BLaER1 treated with 17β-estradiol and CSF1 and Interleukin-3, amounts not matched to agents 10 nM and 100 nM (cell line): ENCODE measurements at regions not wholly inside any gene's neighbourhood (a gene's known extent, or its start where the extent isn't known, plus 50 kb on each side); places are given as distances from the start of the nearest gene placed in this dataset.
"Not testable (repeated sequence)": the region's sequence is repeated elsewhere in the genome, so short reads cannot be mapped to it uniquely, and the experiment has no call there.

ENCODE experiments used
- H3K27ac ChIP-seq, 11 experiments: shearing (Covaris generic); formaldehyde crosslinking; 2 replicates each; pipeline ENCODE4 v1.8.1; 2022
- H3K27me3 ChIP-seq, 11 experiments: shearing (Covaris generic); formaldehyde crosslinking; 2 replicates each; pipeline ENCODE4 v1.8.1; 2022
- H3K36me3 ChIP-seq, 11 experiments: shearing (Covaris generic); formaldehyde crosslinking; 2 replicates each; pipeline ENCODE4 v1.8.1; 2022
- H3K4me1 ChIP-seq, 10 experiments: shearing (Covaris generic); formaldehyde crosslinking; 2 replicates each; pipeline ENCODE4 v1.8.1; 2022
- H3K4me2 ChIP-seq, 11 experiments: shearing (Covaris generic); formaldehyde crosslinking; 2 replicates each; pipeline ENCODE4 v1.8.1; 2022
- H3K4me3 ChIP-seq, 10 experiments: shearing (Covaris generic); formaldehyde crosslinking; 2 replicates each; pipeline ENCODE4 v1.8.1; 2022
- H3K9ac ChIP-seq, 11 experiments: shearing (Covaris generic); formaldehyde crosslinking; 2 replicates each; pipeline ENCODE4 v1.8.1; 2022
- H3K9me3 ChIP-seq, 11 experiments: shearing (Covaris generic); formaldehyde crosslinking; replicated peaks in 1 of 11; 2 replicates each; pipeline ENCODE4 v1.8.1; 2022
- H4K20me1 ChIP-seq, 11 experiments: shearing (Covaris generic); formaldehyde crosslinking; 2 replicates each; pipeline ENCODE4 v1.8.1; 2022
- Cebpa-rat ChIP-seq, 11 experiments: shearing (Covaris generic); IDR thresholded peaks; 2 replicates each; pipeline ENCODE4 v1.8.1; 2022

- Histone ChIP-seq H4K20me1 (no peaks in the 10 kb centered on the region), H3K27ac (no peak overlapping the region), H3K4me3 (no peak overlapping the region), H3K4me2 (no peak overlapping the region), H3K9me3 (no peaks in the 10 kb centered on the region), H3K27me3 (no peaks in the 10 kb centered on the region), H3K4me1 (no peaks in the 10 kb centered on the region; a peak in 1 of 20 replicates), H3K9ac (no peak overlapping the region), H3K36me3 (no peaks in the 10 kb centered on the region)
- no peak for TF ChIP-seq Cebpa-rat (IDR thresholded peaks at IDR 0.05)
These were observed 640.8 kb downstream of the MAT2B start for GRCh38 chr5:164146223-164146622.

- H3K27me3 ChIP-seq: no peaks in the 10 kb centered on the region
- no peaks in the 10 kb centered on the region for H3K36me3 ChIP-seq
- H3K9me3 ChIP-seq: no peaks in the 10 kb centered on the region
- H3K4me1 ChIP-seq: no peaks in the 10 kb centered on the region; a peak in 1 of 20 replicates
- H3K4me2 ChIP-seq: no peak overlapping the region
- H3K4me3 ChIP-seq: no peak overlapping the region
- H4K20me1 ChIP-seq: no peaks in the 10 kb centered on the region
- no peak overlapping the region for H3K9ac ChIP-seq
- TF ChIP-seq Cebpa-rat (IDR thresholded peaks at IDR 0.05): no peak
- no peak overlapping the region for H3K27ac ChIP-seq
These were observed 642.9 kb downstream of the MAT2B start for GRCh38 chr5:164148292-164148691.

GRCh38 chr5:164152539-164152938, 647.1 kb downstream of the MAT2B start:
- not testable (repeated sequence) for H3K4me1 ChIP-seq, H3K9me3 ChIP-seq, H4K20me1 ChIP-seq, H3K36me3 ChIP-seq, H3K4me3 ChIP-seq, H3K27ac ChIP-seq, H3K4me2 ChIP-seq, H3K27me3 ChIP-seq, H3K9ac ChIP-seq

- Histone ChIP-seq H3K4me3 (no peak overlapping the region), H3K9ac (no peak overlapping the region), H3K4me1 (no peaks in the 10 kb centered on the region), H3K27ac (no peak overlapping the region), H3K36me3 (no peaks in the 10 kb centered on the region), H3K9me3 (no peaks in the 10 kb centered on the region), H4K20me1 (no peaks in the 10 kb centered on the region), H3K4me2 (no peak overlapping the region), H3K27me3 (no peaks in the 10 kb centered on the region)
- TF ChIP-seq Cebpa-rat (IDR thresholded peaks at IDR 0.05): no peak
These were observed 648.2 kb downstream of the MAT2B start for GRCh38 chr5:164153469-164154172.

GRCh38 chr5:164170814-164171213, 665.4 kb downstream of the MAT2B start:
- Histone ChIP-seq H3K4me1 (peaks cover 0 to 11% (median 3%) of the 10 kb centered on the region in 10 experiments; a peak in 10 of 20 replicates), H3K27me3 (no peaks in the 10 kb centered on the region), H3K36me3 (no peaks in the 10 kb centered on the region), H3K27ac (no peak overlapping the region), H4K20me1 (no peaks in the 10 kb centered on the region), H3K9ac (no peak overlapping the region), H3K4me2 (no peak overlapping the region), H3K4me3 (no peak overlapping the region), H3K9me3 (no peaks in the 10 kb centered on the region)
- no peak for TF ChIP-seq Cebpa-rat (IDR thresholded peaks at IDR 0.05)

GRCh38 chr5:164175083-164175482, 669.7 kb downstream of the MAT2B start:
- TF ChIP-seq Cebpa-rat (IDR thresholded peaks at IDR 0.05): no peak
- Histone ChIP-seq H3K4me3 (no peak overlapping the region), H3K9ac (no peak overlapping the region), H3K9me3 (no peaks in the 10 kb centered on the region), H3K36me3 (no peaks in the 10 kb centered on the region), H3K27me3 (no peaks in the 10 kb centered on the region), H3K27ac (no peak overlapping the region), H3K4me2 (no peak overlapping the region), H4K20me1 (no peaks in the 10 kb centered on the region), H3K4me1 (no peaks in the 10 kb centered on the region)

GRCh38 chr5:164179406-164179805, 674.0 kb downstream of the MAT2B start:
- Histone ChIP-seq H3K4me3 (no peak overlapping the region), H3K4me1 (peaks cover 0 to 6% (median 0%) of the 10 kb centered on the region in 10 experiments; a peak in 2 of 20 replicates), H3K27ac (no peak overlapping the region), H4K20me1 (no peaks in the 10 kb centered on the region), H3K4me2 (no peak overlapping the region), H3K27me3 (no peaks in the 10 kb centered on the region), H3K9me3 (no peaks in the 10 kb centered on the region), H3K36me3 (no peaks in the 10 kb centered on the region), H3K9ac (no peak overlapping the region)
- TF ChIP-seq Cebpa-rat (IDR thresholded peaks at IDR 0.05): no peak

- H3K27me3 ChIP-seq: no peaks in the 10 kb centered on the region
- H3K4me3 ChIP-seq: no peak overlapping the region
- no peaks in the 10 kb centered on the region for H3K9me3 ChIP-seq
- no peaks in the 10 kb centered on the region for H3K36me3 ChIP-seq
- H3K4me2 ChIP-seq: peak overlapping the region in 1 of 11 experiments; percentile 7; a peak in 1 of 22 replicates
- H3K9ac ChIP-seq: no peak overlapping the region
- H3K4me1 ChIP-seq: peaks cover 0 to 6% (median 0%) of the 10 kb centered on the region in 10 experiments; a peak in 2 of 20 replicates
- no peaks in the 10 kb centered on the region for H4K20me1 ChIP-seq
- TF ChIP-seq Cebpa-rat (IDR thresholded peaks at IDR 0.05): no peak
- H3K27ac ChIP-seq: no peak overlapping the region
These were observed 676.2 kb downstream of the MAT2B start for GRCh38 chr5:164181604-164182003.

- Histone ChIP-seq H3K4me2 (no peak overlapping the region), H3K36me3 (no peaks in the 10 kb centered on the region), H3K9ac (no peak overlapping the region), H3K9me3 (no peaks in the 10 kb centered on the region), H3K4me1 (peaks cover 0 to 6% (median 0%) of the 10 kb centered on the region in 10 experiments; a peak in 2 of 20 replicates), H3K27me3 (no peaks in the 10 kb centered on the region), H3K4me3 (no peak overlapping the region), H4K20me1 (no peaks in the 10 kb centered on the region), H3K27ac (no peak overlapping the region)
- no peak for TF ChIP-seq Cebpa-rat (IDR thresholded peaks at IDR 0.05)
These were observed 678.7 kb downstream of the MAT2B start for GRCh38 chr5:164184158-164184557.

- Histone ChIP-seq H4K20me1 (no peaks in the 10 kb centered on the region), H3K27me3 (no peaks in the 10 kb centered on the region), H3K27ac (no peak overlapping the region), H3K4me2 (no peak overlapping the region), H3K4me1 (peaks cover 0 to 6% (median 0%) of the 10 kb centered on the region in 10 experiments; a peak in 2 of 20 replicates), H3K4me3 (no peak overlapping the region), H3K9me3 (no peaks in the 10 kb centered on the region), H3K36me3 (no peaks in the 10 kb centered on the region), H3K9ac (no peak overlapping the region)
- no peak for TF ChIP-seq Cebpa-rat (IDR thresholded peaks at IDR 0.05)
These were observed 679.6 kb downstream of the MAT2B start for GRCh38 chr5:164185000-164185399.
